NB4 (cell line): ENCODE measurements at regions not wholly inside any gene's neighbourhood (a gene's known extent, or its start where the extent isn't known, plus 50 kb on each side); places are given as distances from the start of the nearest gene placed in this dataset.

Source experiments
- DNase-seq: peaks from one replicate; pipeline ENCODE4 v3.0.0; 2010; ENCODE audit warnings: low read depth
- H3K4me3 ChIP-seq: one replicate; pipeline ENCODE4 v1.5.1; 2011; ENCODE audit warnings: mild to moderate bottlenecking, low read depth, low read length, moderate library complexity
- CTCF ChIP-seq: IDR thresholded peaks from one replicate; pipeline ENCODE4 v1.5.1; 2012; ENCODE audit warnings: low read depth, low read length
- MYC ChIP-seq: IDR thresholded peaks from 2 replicates; pipeline ENCODE4 v1.6.1; 2011; ENCODE audit warnings: low read depth, low read length
- POLR2A ChIP-seq: IDR thresholded peaks from 2 replicates; pipeline ENCODE4 v1.6.1; 2011; ENCODE audit warnings: mild to moderate bottlenecking; ENCODE audit not compliant: insufficient read length; ENCODE audit errors: extremely low read depth
- TF ChIP-seq, protein P1 (sequence below): IDR thresholded peaks from 2 replicates; pipeline ENCODE4 v1.6.1; 2011; ENCODE audit warnings: low read depth, low read length

DNA sequence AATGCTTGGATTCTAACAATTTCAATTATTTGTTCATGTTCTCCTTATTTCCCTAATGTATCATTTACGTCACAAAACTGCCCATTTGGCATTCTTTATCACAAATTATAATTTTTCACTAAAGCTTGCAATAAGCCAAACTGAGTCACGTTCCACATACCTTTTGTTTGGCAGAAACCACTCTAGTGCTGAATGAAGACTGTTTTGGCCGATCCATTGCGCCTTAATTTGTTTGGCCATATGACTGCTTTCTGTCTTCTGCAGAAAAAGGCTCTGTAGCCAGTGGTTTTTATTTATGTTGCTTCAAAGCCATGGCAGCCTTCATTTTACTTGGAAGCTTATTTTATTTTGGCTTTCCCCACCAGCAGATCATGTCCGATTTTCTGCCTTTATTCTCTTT is 184.4 kb upstream of the HAND2 start:
- TF ChIP-seq MYC, result no peak
- no peak for TF ChIP-seq CTCF
- TF ChIP-seq, protein P1, sequence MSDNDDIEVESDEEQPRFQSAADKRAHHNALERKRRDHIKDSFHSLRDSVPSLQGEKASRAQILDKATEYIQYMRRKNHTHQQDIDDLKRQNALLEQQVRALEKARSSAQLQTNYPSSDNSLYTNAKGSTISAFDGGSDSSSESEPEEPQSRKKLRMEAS, result no peak
- no peak for TF ChIP-seq POLR2A
- no peak for DNase-seq
- no peak overlapping the region for H3K4me3 ChIP-seq

DNA sequence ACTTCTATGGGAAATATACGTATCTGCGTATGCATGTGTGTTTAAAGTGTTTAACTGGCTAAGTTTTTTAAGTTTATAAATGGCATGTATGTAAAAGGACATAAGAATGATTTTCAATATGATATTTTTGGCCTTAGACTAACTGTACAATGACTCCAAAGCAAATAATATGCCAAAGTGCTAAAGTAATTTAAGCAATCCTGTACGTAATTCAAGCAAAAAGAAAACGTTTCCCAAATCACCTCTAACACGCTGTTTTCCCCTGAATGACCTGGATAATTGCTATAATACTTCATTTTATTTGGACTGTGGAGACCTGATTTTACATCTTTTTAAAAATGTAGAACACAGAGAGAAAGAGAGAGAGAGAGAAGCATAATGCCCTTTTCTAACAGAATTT is 183.0 kb upstream of the HAND2 start:
- no peak for TF ChIP-seq MYC
- TF ChIP-seq, protein P1, result no peak
- no peak for TF ChIP-seq POLR2A
- no peak for TF ChIP-seq CTCF
- H3K4me3 ChIP-seq, result no peak overlapping the region
- no peak for DNase-seq

- TF ChIP-seq, protein P1, result no peak
- TF ChIP-seq CTCF (no peak), MYC (no peak), POLR2A (no peak)
- H3K4me3 ChIP-seq, result no peak overlapping the region
Observed at GRCh38 chr4:173707658-173708419, 177.8 kb upstream of the HAND2 start.

DNA sequence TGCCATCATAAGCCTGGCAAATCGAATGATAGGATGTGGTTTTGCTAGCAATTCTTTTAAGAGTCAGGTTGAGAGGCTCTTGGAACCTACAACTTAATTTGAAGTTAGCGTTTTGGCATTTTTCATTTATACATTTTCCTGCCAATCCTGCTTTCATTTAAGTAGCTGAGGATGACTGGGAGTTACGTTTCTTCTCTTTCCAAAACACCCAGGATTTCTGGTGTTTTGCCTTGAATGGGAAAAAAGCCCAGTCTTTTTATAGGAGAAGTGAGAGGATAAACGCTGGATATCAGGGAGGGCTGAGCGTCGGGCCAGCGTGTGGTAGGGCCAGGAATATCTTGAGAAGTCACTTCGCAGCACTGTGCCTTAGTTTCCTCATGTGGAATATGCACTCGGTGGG is 174.2 kb upstream of the HAND2 start:
- H3K4me3 ChIP-seq, result no peak overlapping the region
- TF ChIP-seq, protein P1, result no peak
- TF ChIP-seq MYC (no peak), CTCF (no peak), POLR2A (no peak)
- no peak for DNase-seq

More at GRCh38 chr4:173707658-173708419, 177.8 kb upstream of the HAND2 start:
- no peak for DNase-seq

DNA sequence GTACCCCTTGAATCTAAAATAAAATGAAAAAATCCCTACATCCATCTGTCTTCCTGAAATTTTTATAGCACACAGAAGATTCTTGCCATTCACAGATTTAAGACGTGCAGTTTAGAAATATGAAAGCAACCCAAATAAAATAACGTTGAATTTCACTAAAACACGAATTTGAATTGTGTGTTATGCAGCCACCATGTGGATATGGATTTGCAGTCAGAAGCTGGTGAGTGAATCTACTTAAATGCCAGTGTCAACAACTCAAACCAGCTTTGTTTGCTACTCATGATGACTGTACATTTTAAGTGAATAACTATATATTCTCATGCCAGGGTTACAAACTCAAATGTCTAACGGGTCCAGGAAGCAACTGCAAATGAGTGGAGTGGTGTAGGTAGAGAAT is 173.0 kb upstream of the HAND2 start:
- DNase-seq, result no peak
- H3K4me3 ChIP-seq, result no peak overlapping the region
- TF ChIP-seq CTCF, result no peak
- no peak for TF ChIP-seq POLR2A
- TF ChIP-seq MYC, result no peak
- TF ChIP-seq, protein P1, result no peak

- H3K4me3 ChIP-seq, result no peak overlapping the region
- TF ChIP-seq POLR2A, result no peak
- TF ChIP-seq, protein P1, result no peak
- no peak for TF ChIP-seq CTCF
- no peak for TF ChIP-seq MYC
- no peak for DNase-seq
Observed at GRCh38 chr4:173700650-173701049, 170.6 kb upstream of the HAND2 start.
